T follicular helper cell (primary cell): ENCODE measurements at regions not wholly inside any gene's neighbourhood (a gene's known extent, or its start where the extent isn't known, plus 50 kb on each side); places are given as distances from the start of the nearest gene placed in this dataset.
A peak's percentile ranks its signal among the peaks of the same experiment; 100 is the strongest.
"Not testable (repeated sequence)": the region's sequence is repeated elsewhere in the genome, so short reads cannot be mapped to it uniquely, and the experiment has no call there.

ENCODE experiments used
- DNase-seq: peaks from one replicate; pipeline ENCODE4 v3.0.0-alpha.2; 2020; ENCODE audit warnings: low read depth

DNA sequence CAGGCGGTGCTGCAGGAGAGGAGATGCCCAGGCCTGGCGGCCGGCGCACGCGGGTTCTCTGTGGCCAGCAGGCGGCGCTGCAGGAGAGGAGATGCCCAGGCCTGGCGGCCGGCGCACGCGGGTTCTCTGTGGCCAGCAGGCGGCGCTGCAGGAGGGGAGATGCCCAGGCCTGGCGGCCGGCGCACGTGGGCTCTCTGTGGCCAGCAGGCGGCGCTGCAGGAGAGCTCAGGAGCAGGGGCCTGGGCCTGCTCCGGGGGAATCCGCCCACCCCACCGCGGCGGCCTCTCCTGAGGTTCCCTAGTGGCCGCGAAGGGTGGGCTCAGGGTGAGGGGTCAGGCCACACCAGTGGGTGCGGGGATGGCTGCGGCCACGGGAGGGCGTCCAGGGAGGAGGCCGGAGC is 75.9 kb downstream of the OR4F16 start:
- not testable (repeated sequence) for DNase-seq

DNA sequence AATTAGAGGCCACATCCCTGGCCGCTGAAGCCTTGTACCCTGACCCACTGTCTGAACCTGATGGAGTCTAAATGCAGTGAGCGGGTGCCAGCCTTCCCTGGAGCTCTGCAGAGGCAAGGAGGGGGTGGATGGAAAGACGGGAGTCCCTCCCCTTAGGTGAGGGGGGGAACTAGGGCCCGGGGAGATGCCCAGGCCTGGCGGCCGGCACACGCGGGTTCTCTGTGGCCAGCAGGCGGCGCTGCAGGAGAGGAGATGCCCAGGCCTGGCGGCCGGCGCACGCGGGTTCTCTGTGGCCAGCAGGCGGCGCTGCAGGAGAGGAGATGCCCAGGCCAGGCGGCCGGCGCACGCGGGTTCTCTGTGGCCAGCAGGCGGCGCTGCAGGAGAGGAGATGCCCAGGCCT is 77.3 kb downstream of the OR4F16 start:
- DNase-seq: not testable (repeated sequence)

DNA sequence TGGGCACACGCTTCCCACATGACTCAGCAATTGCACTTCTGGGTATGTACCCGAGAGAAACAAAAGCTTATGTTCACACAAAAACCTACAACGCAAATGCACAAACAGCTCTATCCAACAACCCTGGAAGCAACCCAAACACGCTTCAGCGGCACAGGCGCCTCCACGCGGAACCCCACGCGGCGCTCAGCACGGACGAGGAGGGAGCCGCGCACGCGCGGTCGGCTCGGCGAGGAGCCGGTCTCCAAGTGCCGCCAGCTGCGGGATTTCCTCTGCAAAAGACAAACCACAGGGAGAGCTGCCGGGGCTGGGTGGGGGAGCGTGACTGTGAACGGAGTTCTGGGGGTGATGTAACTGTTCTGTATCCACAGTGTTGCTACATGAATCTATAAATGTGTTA is 81.2 kb downstream of the OR4F16 start:
- DNase-seq: not testable (repeated sequence)

DNA sequence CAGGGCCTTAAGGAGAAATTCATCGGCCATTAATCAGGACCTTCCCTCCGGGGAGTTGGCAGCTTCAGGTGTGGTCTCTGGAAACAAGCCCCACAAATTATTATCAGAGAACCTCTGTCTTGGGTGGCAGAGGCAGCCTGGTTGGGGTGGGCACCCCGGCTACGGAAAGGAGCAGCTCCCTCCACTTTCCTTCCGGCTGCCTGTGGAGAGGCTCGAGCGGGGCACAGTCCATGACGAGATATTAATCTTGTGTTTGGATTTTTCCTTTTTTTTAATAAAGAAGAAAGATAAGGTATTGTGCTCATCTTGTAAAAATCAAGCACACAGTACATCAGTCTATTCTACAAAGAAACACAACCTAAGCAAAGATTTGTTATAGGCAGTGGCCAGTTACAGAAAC is 98.2 kb downstream of the OR4F16 start:
- not testable (repeated sequence) for DNase-seq

DNA sequence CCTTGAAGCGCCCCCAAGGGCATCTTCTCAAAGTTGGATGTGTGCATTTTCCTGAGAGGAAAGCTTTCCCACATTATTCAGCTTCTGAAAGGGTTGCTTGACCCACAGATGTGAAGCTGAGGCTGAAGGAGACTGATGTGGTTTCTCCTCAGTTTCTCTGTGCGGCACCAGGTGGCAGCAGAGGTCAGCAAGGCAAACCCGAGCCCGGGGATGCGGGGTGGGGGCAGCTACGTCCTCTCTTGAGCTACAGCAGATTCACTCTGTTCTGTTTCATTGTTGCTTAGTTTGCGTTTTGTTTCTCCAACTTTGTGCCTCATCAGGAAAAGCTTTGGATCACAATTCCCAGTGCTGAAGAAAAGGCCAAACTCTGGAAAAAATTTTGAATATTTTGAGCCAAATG is 100.5 kb downstream of the OR4F16 start:
- DNase-seq: peak; percentile 3
